ENCODE measurements at regions not wholly inside any gene's neighbourhood (a gene's known extent, or its start where the extent isn't known, plus 50 kb on each side); places are given as distances from the start of the nearest gene placed in this dataset.

DNA sequence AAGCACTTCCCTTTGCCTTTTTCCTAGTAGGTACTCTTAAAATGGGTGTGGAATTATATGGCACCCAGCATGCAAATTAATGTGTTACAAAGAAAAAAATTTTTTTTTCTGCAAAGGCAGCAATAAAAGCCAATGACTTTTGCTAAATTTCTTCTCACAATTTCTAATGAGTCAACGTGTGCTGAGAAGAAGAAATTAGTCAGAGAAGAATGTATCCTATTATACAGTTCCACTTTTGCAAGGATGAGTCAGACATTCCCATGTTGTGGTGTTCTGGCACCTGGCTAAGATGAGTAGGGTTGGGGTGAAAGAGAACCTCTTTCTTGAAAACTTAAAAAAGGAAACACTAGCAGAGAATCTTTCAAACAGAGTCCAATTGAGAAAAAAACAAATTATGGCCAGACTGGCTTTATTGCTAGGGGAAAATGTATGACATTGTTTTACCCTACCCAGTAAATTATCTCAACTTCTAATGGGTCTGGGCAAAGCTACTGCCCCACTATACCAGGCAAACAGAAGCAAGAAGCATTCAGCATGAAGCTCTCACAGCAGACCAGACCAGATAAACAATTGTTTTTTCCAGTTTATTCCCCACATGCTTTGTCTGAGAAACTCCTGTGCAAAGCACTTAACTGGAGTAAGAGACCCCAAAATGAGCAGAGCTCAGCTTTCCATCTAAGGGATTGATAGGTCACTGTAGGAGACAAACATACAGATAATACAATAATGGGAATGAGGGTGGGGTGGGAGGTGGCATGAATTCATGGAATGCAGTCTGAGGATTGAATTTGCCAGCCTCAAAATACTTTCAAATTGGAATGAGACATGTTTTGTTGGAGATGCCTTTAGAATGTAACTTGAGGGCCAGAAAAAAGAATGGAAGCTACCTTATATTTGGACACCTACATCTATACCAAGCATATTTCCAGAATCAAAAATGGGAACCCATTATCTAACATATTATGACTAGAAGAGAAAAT, 220.8 kb upstream of the RFX3 start:
- intact Hi-C loops (cut with DNase I; ENCODE audit: low total_unique reads): no loop called here
- 7 to 16% methylated on average over 1 of the region's 1 CpG for WGBS, 2 donors
- TF ChIP-seq CTCF (IDR thresholded peaks at IDR 0.05) (no peak), POLR2A (IDR thresholded peaks at IDR 0.05) (no peak)
- no peak overlapping the region for H3K4me3 ChIP-seq (ENCODE audit: low read depth, poor library complexity, severe bottlenecking)
- no peak for DNase-seq (ENCODE audit: low spot score in 2 of 2)

- intact Hi-C loops (cut with DNase I; ENCODE audit: low total_unique reads): no loop called here
- no peak overlapping the region for H3K4me3 ChIP-seq (ENCODE audit: low read depth, poor library complexity, severe bottlenecking)
- WGBS, 2 donors: 90 to 98% methylated on average over 2 of the region's 2 CpGs
- TF ChIP-seq CTCF (IDR thresholded peaks at IDR 0.05): no peak
- TF ChIP-seq POLR2A (IDR thresholded peaks at IDR 0.05): no peak
- no peak for DNase-seq (ENCODE audit: low spot score in 2 of 2)
These were observed 218.2 kb upstream of the RFX3 start for GRCh38 chr9:3743901-3744413.

DNA sequence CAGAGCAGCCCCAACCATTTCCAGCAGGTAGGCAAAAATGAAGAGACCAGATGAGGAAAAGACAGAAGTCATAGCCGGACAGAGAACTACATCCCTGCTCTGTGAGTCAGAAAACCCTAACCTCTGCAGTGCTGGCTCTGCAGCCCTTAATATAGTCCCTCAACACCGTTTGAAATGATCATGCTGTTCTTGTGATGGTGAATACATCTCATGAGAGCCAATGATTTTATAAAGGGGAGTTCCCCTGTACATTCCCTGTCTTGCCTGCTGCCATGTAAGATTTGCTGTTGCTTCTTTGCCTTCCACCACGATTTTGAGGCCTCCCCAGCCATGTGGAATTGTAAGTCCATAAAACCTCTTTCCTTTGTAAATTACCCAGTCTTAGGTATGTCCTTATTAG, 216.8 kb upstream of the RFX3 start:
- WGBS, 2 donors: 61 to 63% methylated on average over 3 of the region's 3 CpGs

GRCh38 chr9:3741729-3742128, 215.9 kb upstream of the RFX3 start:
- TF ChIP-seq POLR2A (IDR thresholded peaks at IDR 0.05): no peak
- TF ChIP-seq CTCF (IDR thresholded peaks at IDR 0.05): no peak
- intact Hi-C loops (cut with DNase I; ENCODE audit: low total_unique reads): no loop called here
- 54 to 58% methylated on average over 3 of the region's 3 CpGs for WGBS, 2 donors
- no peak for DNase-seq (ENCODE audit: low spot score in 2 of 2)
- no peak overlapping the region for H3K4me3 ChIP-seq (ENCODE audit: low read depth, poor library complexity, severe bottlenecking)

More for the DNA sequence above, 216.8 kb upstream of the RFX3 start:
- TF ChIP-seq CTCF (IDR thresholded peaks at IDR 0.05) (no peak), POLR2A (IDR thresholded peaks at IDR 0.05) (no peak)
- H3K4me3 ChIP-seq (ENCODE audit: low read depth, poor library complexity, severe bottlenecking): no peak overlapping the region
- intact Hi-C loops (cut with DNase I; ENCODE audit: low total_unique reads): no loop called here
- no peak for DNase-seq (ENCODE audit: low spot score in 2 of 2)

DNA sequence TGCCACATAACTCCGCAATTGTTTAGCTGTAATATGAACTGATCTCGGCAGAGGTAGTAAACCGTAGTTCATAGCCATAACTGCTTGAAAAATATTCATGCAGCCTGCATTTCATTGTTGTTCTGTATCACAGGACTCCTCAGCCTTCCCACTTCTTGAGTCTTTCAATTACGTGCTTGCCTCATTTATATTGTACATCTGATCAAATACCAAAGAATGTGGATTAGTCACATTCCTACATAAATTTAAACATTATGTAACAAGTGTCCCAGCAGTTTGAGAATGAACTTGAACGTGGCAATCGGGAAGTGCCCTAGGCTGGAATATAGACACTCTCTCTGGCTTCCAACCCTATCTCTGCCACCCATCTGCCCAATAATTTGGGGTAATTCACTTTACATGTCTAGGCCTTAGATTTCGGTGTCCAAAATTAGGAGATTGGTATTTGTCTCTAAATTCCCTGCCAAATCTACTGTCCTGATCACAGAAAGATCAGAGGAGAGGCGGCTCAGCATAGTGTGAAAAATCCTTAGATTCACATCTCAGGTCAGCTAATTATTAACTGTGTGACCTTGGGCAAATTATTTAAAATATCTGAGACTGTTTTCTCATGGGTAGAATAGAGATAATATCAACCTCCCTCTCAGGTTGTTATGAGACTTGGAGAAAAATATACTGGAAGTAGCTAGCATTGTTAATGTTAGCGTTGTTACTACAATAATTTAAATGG, 215.1 kb upstream of the RFX3 start:
- H3K4me3 ChIP-seq (ENCODE audit: low read depth, poor library complexity, severe bottlenecking): no peak overlapping the region
- TF ChIP-seq POLR2A (IDR thresholded peaks at IDR 0.05) (no peak), CTCF (IDR thresholded peaks at IDR 0.05) (no peak)
- DNase-seq (ENCODE audit: low spot score in 2 of 2): no peak
- intact Hi-C loops (cut with DNase I; ENCODE audit: low total_unique reads): no loop called here
- 53 to 54% methylated on average over 9 of the region's 9 CpGs for WGBS, 2 donors

Measured in lower leg skin (tissue), 4 donors.